Adrenal gland (tissue), 9 donors: ENCODE measurements at regions not wholly inside any gene's neighbourhood (a gene's known extent, or its start where the extent isn't known, plus 50 kb on each side); places are given as distances from the start of the nearest gene placed in this dataset.

ENCODE experiments used
- DNase-seq, 7 donors: peaks; one replicate each; pipeline ENCODE4 v3.0.0-alpha.2; 2019 to 2020
- H3K27ac ChIP-seq, 5 donors: fragments of 200-600 bp; sonication (generic) in 4 of 5; 1 replicate in 3 of 5; 2 replicates in 2 of 5; pipeline versions ENCODE4 v1.5.1 to v1.8.0; 2016 to 2020; ENCODE audit warnings: mild to moderate bottlenecking in 1 of 5
- H3K27me3 ChIP-seq: fragments of 200-600 bp; 2 replicates; pipeline ENCODE4 v1.8.0; 2021
- H3K36me3 ChIP-seq, 2 donors: fragments of 200-600 bp; replicated peaks in 1 of 2; 1 replicate in 1 of 2; 2 replicates in 1 of 2; pipeline versions ENCODE4 v1.5.1 to v1.8.0; 2018 to 2022
- H3K4me1 ChIP-seq, 2 donors: fragments of 200-600 bp; replicated peaks in 1 of 2; 1 replicate in 1 of 2; 2 replicates in 1 of 2; pipeline versions ENCODE4 v1.5.1 to v1.8.0; 2018 to 2021
- H3K4me3 ChIP-seq, 4 donors: fragments of 200-600 bp; sonication (generic) in 3 of 4; one replicate each; pipeline ENCODE4 v1.5.1; 2016 to 2018
- H3K9me3 ChIP-seq, 3 donors: fragments of 200-600 bp; sonication (generic) in 1 of 3; replicated peaks in 1 of 3; 1 replicate in 2 of 3; 2 replicates in 1 of 3; pipeline versions ENCODE4 v1.5.1 to v1.8.0; 2016 to 2021
- CTCF ChIP-seq, 6 experiments: fragments of 450-650 bp in 4 of 6; fragments of 200-600 bp in 2 of 6; sonication (generic) in 1 of 6; IDR thresholded peaks; 1 replicate in 5 of 6; 2 replicates in 1 of 6; pipeline versions ENCODE4 v1.5.1 to v1.8.0; 2016 to 2021; ENCODE audit warnings: antibody characterized with exemption in 6 of 6, mild to moderate bottlenecking in 2 of 6, moderate library complexity in 1 of 6
- POLR2A ChIP-seq, 2 donors: fragments of 450-650 bp; IDR thresholded peaks; one replicate each; pipeline ENCODE4 v1.6.1; 2017; ENCODE audit warnings: antibody characterized with exemption in 2 of 2, mild to moderate bottlenecking in 2 of 2, moderate library complexity in 1 of 2
- WGBS, 4 donors: extraction: QIAGEN DNeasy Blood & Tissue Kit in 2 of 4; methylation state at CpG; one replicate each; pipeline versions ENCODE4 v1.1.5 to v1.1.7; 2013 to 2017; 5-methylcytosine and 5-hydroxymethylcytosine counted together
- intact Hi-C, 2 donors: fragments of 100-400 bp; cut with DNase I; formaldehyde crosslinking; loops; one replicate each; pipeline versions ENCODE4 v1.14.1 to v1.15.0; 2022 to 2023
- donor health status: healthy with polysubstance abuse.
- donor health status: Bipolar disorder and iron deficiency.
- donor health status: DM: yes; HTN: yes; CAD: no.
- donor health status: DM: no; HTN: no; CAD: no.
- donor health status: DM: no; HTN: no; CAD: no.

- intact Hi-C loops: no loop called here
- Histone ChIP-seq H3K9me3 (no peaks in the 10 kb centered on the region), H3K27me3 (peaks cover 4% of the 10 kb centered on the region), H3K4me3 (no peak overlapping the region), H3K27ac (no peak overlapping the region), H3K4me1 (no peaks in the 10 kb centered on the region), H3K36me3 (no peaks in the 10 kb centered on the region)
- no peak for TF ChIP-seq CTCF (IDR thresholded peaks at IDR 0.05)
- no peak for TF ChIP-seq POLR2A (IDR thresholded peaks at IDR 0.05)
- 75 to 78% (median 77%) methylated on average over 21 to 29 of the region's 29 CpGs for WGBS, 4 donors
- DNase-seq: peak in 1 of 7 donors; percentile 11
Observed at GRCh38 chr13:112252804-112253590, 123.2 kb upstream of the SPACA7 start.

- Histone ChIP-seq H3K9me3 (no peaks in the 10 kb centered on the region), H3K36me3 (no peaks in the 10 kb centered on the region), H3K27ac (no peak overlapping the region), H3K4me1 (no peaks in the 10 kb centered on the region), H3K4me3 (no peak overlapping the region), H3K27me3 (no peaks in the 10 kb centered on the region)
- TF ChIP-seq POLR2A (IDR thresholded peaks at IDR 0.05) (no peak), CTCF (IDR thresholded peaks at IDR 0.05) (no peak)
- 77 to 80% (median 79%) methylated on average over 14 to 17 of the region's 17 CpGs for WGBS, 4 donors
- DNase-seq: peak in 1 of 7 donors; percentile 23
- intact Hi-C loops: no loop called here
Observed at GRCh38 chr13:112253631-112254030, 122.5 kb upstream of the SPACA7 start.

GRCh38 chr13:112254061-112254818 lies 121.9 kb upstream of the SPACA7 start:
- no peaks in the 10 kb centered on the region for H3K9me3 ChIP-seq
- H3K4me1 ChIP-seq: no peaks in the 10 kb centered on the region
- DNase-seq: peak in 1 of 7 donors; percentile 23
- no peaks in the 10 kb centered on the region for H3K36me3 ChIP-seq
- no peak overlapping the region for H3K27ac ChIP-seq
- WGBS, 4 donors: 64 to 71% (median 67%) methylated on average over 25 of the region's 25 CpGs
- TF ChIP-seq POLR2A (IDR thresholded peaks at IDR 0.05) (no peak), CTCF (IDR thresholded peaks at IDR 0.05) (no peak)
- H3K4me3 ChIP-seq: no peak overlapping the region
- no peaks in the 10 kb centered on the region for H3K27me3 ChIP-seq
- intact Hi-C loops: no loop called here

- intact Hi-C loops: no loop called here
- Histone ChIP-seq H3K27me3 (no peaks in the 10 kb centered on the region), H3K27ac (no peak overlapping the region), H3K9me3 (no peaks in the 10 kb centered on the region), H3K4me1 (no peaks in the 10 kb centered on the region), H3K36me3 (no peaks in the 10 kb centered on the region), H3K4me3 (no peak overlapping the region)
- no peak for TF ChIP-seq POLR2A (IDR thresholded peaks at IDR 0.05)
- TF ChIP-seq CTCF (IDR thresholded peaks at IDR 0.05): no peak
- WGBS, 4 donors: 83 to 90% (median 87%) methylated on average over 11 of the region's 11 CpGs
- peak in 1 of 7 donors; percentile 25 for DNase-seq
Observed at GRCh38 chr13:112254900-112255299, 121.3 kb upstream of the SPACA7 start.
